Islet of Langerhans (tissue), 1 donor: ENCODE measurements at regions not wholly inside any gene's neighbourhood (a gene's known extent, or its start where the extent isn't known, plus 50 kb on each side); places are given as distances from the start of the nearest gene placed in this dataset.

Source experiments
- FAIRE-seq: peaks from one replicate; lab custom pipeline; 2011; peaks lifted over from hg19 to GRCh38; lab: Jason Lieb, UNC

- no peak for FAIRE-seq
These were observed 1231.0 kb downstream of the VRK1 start for GRCh38 chr14:98028162-98028561.

GRCh38 chr14:98035396-98035795, 1236.6 kb downstream of the BCL11B start:
- FAIRE-seq: no peak

GRCh38 chr14:98037831-98038230, 1234.2 kb downstream of the BCL11B start:
- FAIRE-seq: no peak

- no peak for FAIRE-seq
These were observed 1215.1 kb downstream of the BCL11B start for GRCh38 chr14:98056946-98057345.

- no peak for FAIRE-seq
These were observed 1212.9 kb downstream of the BCL11B start for GRCh38 chr14:98059106-98059505.

GRCh38 chr14:98062083-98062482, 1209.9 kb downstream of the BCL11B start:
- no peak for FAIRE-seq

DNA sequence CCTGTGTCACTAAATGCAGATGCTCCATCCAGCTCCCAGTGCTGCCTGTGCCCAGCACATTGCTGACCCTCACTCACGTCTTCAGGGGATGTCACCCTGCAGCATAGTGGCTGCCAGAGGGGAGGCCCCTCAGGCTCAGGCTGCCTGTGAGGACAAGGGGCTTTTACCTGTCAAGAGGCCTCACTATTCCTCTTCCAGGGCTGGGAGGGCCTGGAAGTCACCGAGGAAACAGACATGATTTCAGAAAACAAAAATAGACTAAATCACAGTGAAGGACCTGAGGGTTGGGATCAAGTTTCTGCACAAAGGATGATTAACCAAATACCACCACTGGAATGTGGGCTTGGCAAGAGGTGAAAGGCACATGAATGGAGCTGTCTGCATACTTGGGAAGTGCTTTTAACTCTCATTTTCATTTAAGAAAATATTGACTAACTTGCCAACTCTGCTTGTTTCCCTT, 1202.3 kb downstream of the BCL11B start:
- FAIRE-seq: no peak

GRCh38 chr14:98070536-98070935, 1201.5 kb downstream of the BCL11B start:
- FAIRE-seq: no peak

DNA sequence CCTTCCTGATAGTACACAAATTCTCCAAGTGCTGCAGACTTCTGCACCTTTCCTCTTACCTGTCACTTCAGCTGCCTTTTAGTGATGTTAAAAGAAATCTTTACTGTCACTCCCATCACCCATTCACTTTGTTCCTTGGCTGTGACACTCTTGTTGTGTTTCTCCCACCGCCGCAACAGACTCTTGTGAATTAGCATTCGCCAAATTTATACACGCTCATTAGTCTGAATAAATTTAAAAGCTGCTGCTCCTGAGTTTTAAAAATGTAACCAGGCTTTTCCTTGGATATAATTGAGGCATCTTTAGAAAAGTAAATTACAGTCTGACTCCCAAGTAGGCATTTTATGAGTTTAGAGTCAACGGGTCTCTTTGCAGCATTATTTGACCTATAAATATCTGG, 1197.9 kb downstream of the BCL11B start:
- no peak for FAIRE-seq

DNA sequence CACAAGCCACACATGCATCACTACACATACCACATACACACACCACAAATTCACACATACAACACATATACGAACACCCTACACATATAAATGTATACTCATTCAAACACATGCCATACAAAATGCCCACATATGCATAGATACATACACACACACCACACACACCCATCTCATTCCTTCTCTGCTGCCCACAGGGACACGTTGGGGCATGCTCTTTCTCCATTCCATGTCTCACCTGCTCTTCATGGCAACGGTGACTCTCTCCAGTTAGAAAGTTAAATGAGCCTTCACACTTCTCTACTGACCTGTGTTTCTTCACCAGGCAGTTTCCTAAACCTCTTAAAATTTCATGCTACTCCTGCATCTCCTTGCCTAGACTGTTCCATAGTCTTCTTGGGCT, 1194.8 kb downstream of the BCL11B start:
- no peak for FAIRE-seq

DNA sequence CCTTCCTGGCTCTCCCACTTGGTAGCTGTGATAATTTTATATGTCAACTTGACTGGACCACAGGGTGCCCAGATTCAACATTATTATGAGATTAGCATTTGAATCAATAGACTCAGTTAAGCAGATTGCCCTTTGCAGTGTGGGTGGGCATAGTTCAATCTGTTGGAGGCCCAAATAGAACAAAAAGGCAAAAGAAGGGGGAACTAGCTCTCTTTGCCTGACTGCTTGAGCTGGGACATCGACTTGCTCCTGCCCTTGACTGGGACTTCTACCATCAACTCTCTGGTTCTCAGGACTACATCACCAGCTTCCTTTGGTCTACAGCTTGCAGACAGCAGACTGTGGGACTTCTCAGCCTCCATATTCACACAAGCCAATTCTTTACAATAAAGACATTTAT, 1189.2 kb downstream of the BCL11B start:
- no peak for FAIRE-seq

DNA sequence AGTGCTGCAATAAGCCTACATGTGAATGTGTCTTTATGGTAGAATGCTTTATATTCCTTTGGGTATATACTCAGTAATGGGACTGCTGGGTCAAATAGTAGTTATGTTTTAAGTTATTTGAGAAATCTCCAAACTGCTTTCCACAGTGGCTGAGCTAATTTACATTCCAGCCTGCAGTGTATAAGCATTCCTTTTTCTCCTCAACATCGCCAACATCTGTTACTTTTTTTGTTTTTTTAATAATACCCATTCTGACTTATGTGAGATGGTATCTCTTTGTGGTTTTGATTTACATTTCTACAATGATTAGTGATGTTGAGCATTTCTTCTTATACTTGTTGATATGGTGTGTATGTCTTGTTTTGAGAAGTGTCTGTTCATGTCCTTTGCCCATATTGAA, 1186.2 kb downstream of the BCL11B start:
- FAIRE-seq: no peak

DNA sequence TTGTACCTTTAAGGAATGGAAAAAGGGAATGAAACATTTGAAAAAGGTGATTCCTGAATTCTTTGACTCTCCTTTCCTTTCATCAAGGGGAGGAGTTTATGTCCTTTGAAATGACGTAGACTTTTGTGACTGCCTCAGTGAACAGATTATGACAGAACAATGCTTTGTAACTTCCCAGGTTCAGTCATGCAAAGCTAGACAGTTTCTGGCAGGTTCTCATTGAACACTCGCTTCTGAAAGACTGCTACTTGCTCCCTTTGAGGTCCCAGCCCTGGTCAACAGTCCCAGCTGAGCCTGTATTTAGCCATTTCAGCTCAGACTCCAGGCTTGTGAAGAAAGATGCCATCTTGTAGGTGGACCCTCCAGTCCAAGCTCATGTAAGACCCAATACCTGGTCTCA, 1178.9 kb downstream of the BCL11B start:
- FAIRE-seq: no peak

DNA sequence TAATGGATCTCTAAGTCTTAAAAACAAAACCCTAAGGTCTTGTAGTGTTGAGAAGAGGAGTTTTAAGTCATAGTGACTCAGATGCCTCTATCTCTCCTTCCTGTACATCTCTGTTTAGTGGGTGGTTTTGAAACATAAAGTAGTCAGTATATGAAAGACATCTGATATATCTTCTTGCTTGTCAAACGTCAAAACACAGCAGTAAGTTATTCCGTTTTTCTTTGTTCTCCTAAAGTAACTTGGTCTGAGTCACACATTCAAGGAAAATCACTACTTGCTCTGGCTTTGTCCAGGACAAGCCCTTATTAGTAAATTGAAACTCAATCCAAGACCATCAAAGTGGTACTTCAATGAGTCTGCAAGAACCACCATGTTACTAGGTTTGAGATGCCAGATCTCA, 1172.5 kb downstream of the BCL11B start:
- FAIRE-seq: no peak

DNA sequence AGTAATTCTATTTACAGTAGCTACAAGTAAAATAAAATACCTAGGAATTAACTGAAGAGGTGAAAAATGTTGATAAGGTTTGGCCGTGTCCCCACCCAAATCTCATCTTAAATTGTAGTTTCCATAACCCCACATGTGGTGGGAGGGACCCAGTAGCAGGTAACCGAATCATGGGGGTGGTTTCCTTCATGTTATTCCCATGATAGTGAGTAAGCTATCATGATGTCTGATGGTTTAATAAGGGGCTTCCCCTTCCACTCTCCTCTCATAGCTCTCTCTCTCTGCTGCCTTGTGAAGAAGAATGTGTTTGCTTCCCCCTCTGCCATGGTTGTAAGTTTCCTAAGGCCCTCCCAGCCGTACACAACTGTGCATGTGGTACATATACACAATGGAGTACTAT, 1170.7 kb downstream of the BCL11B start:
- FAIRE-seq: no peak

GRCh38 chr14:98103705-98104104, 1168.3 kb downstream of the BCL11B start:
- no peak for FAIRE-seq

- no peak for FAIRE-seq
These were observed 1162.7 kb downstream of the BCL11B start for GRCh38 chr14:98109326-98109725.

- FAIRE-seq: no peak
These were observed 1159.7 kb downstream of the BCL11B start for GRCh38 chr14:98112194-98112780.

DNA sequence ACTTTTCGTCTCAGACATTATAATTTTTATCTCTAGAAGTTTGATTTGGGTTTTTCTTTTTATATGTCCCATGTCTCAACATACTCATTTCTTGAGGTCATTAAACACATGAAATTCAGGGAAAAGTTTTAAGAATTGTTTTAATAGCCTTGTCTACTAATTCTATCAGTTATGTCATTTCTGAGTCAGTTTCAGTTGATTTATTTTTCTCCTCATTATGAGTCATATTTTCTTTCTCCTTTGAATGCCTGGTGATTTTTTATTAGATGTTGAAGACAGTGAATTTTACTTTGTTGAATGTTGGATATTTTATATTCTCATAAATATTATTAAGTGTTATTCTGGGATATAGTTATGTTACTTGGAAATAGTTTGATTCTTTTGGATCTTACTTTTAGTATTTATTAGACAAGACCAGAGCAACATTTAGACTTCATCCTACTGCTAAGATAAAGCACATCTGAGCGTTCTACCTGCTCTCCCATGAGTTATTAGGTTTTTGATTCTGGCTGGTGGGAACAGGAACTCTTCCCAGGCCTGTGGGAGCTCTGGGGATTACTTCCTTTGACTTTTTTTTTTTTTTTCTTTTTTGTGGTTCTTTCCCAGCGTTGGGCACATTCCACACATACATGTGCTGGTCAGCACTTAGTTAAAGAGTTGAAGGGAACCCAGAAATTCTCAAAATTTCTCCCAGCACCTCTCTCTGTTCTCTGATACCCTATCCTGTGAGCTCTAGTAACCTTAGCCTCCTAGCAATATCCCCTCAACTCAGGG, 1157.7 kb downstream of the BCL11B start:
- no peak for FAIRE-seq

- FAIRE-seq: no peak
These were observed 1157.1 kb downstream of the BCL11B start for GRCh38 chr14:98114946-98115345.

- FAIRE-seq: no peak
These were observed 1153.2 kb downstream of the BCL11B start for GRCh38 chr14:98118749-98119148.

DNA sequence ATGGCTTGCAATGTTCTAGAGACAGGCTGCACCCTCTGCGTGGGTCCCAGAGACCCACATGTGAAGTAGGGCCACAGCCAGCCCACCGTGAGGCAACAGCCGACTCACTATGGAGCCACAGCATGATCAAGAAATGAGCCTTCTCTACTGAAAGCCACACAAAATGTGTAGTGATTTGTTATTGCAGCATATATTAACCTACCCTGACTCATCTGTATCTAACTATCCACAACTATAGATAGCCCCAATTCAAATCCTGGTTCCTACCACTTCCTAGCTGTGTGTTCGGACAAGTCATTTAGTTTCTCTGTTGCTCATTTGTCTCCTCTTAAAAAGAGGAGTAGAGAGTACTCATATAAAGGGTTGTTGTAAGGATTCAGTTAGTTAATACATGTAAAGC, 1152.3 kb downstream of the BCL11B start:
- FAIRE-seq: no peak

DNA sequence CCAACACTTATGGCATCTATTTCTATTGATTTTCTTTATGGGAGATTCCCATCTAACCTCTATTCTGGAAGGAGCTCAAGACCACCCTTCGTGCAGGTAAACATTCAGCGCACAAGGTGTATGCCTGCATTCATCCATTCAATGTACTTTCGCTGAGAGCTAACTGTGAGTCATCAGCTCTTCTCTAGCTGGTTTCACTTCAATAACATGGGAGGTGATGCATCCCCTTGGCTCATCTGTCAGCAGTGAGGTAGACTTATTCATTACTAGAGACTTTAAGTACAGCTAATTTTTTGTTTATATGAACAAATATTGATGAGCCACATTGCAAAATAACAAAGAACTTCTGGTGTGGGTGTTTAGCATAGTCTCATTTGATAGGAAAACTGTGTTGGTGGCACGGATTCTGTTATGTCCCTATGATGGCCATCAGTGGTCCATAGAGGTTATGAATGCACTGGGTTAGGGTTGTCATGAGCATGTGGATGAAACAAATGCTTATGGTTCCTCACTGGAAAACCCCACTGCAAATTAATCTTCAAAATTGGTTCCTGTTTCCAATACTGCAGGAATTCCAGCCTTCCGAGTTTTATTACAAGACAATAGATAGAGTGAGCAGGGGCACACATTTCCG, 1151.0 kb downstream of the BCL11B start:
- FAIRE-seq: no peak

- no peak for FAIRE-seq
These were observed 1149.5 kb downstream of the BCL11B start for GRCh38 chr14:98122527-98122926.
